ENCODE measurements at regions not wholly inside any gene's neighbourhood (a gene's known extent, or its start where the extent isn't known, plus 50 kb on each side); places are given as distances from the start of the nearest gene placed in this dataset.

DNA sequence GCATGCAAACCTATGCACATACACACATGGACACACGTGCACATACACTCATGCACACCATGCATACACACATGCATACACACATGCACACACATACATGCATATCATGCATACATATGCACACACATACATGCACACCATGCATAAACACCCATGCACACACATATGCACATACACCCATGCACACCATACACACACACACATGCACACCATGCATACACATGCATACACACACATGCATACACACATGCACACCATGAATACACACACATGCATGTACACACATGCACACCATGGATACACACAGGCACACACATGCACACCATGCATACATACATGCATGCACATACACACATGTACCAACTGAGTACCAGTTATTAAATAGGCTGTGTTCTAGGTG is 543.3 kb upstream of the EEF2KMT start:
- ChIA-PET POLR2A (no interaction called here), CTCF (no interaction called here)
- H3K4me3 ChIP-seq (ENCODE audit: low read depth, low read length): no peak overlapping the region
- TF ChIP-seq HOXC10 (CRISPR knock-in tag; IDR thresholded peaks at IDR 0.05) (no peak), ZXDB (tag by site-specific recombination; IDR thresholded peaks at IDR 0.05) (no peak)
- TF ChIP-seq, protein P1, sequence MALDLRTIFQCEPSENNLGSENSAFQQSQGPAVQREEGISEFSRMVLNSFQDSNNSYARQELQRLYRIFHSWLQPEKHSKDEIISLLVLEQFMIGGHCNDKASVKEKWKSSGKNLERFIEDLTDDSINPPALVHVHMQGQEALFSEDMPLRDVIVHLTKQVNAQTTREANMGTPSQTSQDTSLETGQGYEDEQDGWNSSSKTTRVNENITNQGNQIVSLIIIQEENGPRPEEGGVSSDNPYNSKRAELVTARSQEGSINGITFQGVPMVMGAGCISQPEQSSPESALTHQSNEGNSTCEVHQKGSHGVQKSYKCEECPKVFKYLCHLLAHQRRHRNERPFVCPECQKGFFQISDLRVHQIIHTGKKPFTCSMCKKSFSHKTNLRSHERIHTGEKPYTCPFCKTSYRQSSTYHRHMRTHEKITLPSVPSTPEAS (tag by site-specific recombination; IDR thresholded peaks at IDR 0.05): peak; percentile 68
- no peaks in the 10 kb centered on the region for H3K4me1 ChIP-seq (ENCODE audit: control insufficient read depth, insufficient read depth, low read length)
- H3K36me3 ChIP-seq (ENCODE audit: control insufficient read depth in 2 of 2, insufficient read depth in 1 of 2, low read length in 2 of 2): no peaks in the 10 kb centered on the region
- no peaks in the 10 kb centered on the region for H3K9me3 ChIP-seq (ENCODE audit: control insufficient read depth, insufficient read depth, low read depth, low read length)
- no peak overlapping the region for H3K27ac ChIP-seq (ENCODE audit: extremely low read depth, low read depth, low read length)

DNA sequence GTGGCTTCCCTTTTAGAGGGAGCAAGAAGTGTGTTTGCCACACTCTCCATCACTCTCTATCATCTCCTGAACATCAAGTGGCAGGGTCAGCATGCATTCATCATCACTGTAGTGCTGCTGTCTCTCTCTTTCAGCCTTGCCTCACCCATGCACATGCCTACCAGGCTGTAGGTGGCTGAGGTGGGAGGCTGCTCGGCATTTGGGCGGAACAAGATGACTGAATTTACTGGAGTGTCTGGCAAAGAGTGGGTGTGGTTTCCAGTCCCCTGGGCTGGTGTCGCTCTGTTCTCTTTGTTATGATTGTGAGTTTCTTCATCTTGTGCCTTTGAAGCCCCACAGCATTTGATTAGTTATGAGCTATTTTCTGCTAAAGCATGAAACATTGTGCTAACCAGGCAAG is 541.9 kb upstream of the EEF2KMT start:
- H3K4me1 ChIP-seq (ENCODE audit: control insufficient read depth, insufficient read depth, low read length): no peaks in the 10 kb centered on the region
- no peaks in the 10 kb centered on the region for H3K36me3 ChIP-seq (ENCODE audit: control insufficient read depth in 2 of 2, insufficient read depth in 1 of 2, low read length in 2 of 2)
- POLR2A ChIA-PET: no interaction called here
- H3K27ac ChIP-seq (ENCODE audit: extremely low read depth, low read depth, low read length): no peak overlapping the region
- no peaks in the 10 kb centered on the region for H3K9me3 ChIP-seq (ENCODE audit: control insufficient read depth, insufficient read depth, low read depth, low read length)
- CTCF ChIA-PET: no interaction called here
- no peak overlapping the region for H3K4me3 ChIP-seq (ENCODE audit: low read depth, low read length)
- TF ChIP-seq, protein P2, sequence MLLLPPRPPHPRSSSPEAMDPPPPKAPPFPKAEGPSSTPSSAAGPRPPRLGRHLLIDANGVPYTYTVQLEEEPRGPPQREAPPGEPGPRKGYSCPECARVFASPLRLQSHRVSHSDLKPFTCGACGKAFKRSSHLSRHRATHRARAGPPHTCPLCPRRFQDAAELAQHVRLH (tag by site-specific recombination; IDR thresholded peaks at IDR 0.05): no peak
- TF ChIP-seq, protein P3, sequence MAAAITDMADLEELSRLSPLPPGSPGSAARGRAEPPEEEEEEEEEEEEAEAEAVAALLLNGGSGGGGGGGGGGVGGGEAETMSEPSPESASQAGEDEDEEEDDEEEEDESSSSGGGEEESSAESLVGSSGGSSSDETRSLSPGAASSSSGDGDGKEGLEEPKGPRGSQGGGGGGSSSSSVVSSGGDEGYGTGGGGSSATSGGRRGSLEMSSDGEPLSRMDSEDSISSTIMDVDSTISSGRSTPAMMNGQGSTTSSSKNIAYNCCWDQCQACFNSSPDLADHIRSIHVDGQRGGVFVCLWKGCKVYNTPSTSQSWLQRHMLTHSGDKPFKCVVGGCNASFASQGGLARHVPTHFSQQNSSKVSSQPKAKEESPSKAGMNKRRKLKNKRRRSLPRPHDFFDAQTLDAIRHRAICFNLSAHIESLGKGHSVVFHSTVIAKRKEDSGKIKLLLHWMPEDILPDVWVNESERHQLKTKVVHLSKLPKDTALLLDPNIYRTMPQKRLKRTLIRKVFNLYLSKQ (tag by site-specific recombination; IDR thresholded peaks at IDR 0.05; ENCODE audit: borderline replicate concordance): no peak
- TF ChIP-seq ZNF404 (tag by site-specific recombination; IDR thresholded peaks at IDR 0.05): no peak
- TF ChIP-seq ZNF350 (tag by site-specific recombination; IDR thresholded peaks at IDR 0.05): no peak
- TF ChIP-seq, protein P4, sequence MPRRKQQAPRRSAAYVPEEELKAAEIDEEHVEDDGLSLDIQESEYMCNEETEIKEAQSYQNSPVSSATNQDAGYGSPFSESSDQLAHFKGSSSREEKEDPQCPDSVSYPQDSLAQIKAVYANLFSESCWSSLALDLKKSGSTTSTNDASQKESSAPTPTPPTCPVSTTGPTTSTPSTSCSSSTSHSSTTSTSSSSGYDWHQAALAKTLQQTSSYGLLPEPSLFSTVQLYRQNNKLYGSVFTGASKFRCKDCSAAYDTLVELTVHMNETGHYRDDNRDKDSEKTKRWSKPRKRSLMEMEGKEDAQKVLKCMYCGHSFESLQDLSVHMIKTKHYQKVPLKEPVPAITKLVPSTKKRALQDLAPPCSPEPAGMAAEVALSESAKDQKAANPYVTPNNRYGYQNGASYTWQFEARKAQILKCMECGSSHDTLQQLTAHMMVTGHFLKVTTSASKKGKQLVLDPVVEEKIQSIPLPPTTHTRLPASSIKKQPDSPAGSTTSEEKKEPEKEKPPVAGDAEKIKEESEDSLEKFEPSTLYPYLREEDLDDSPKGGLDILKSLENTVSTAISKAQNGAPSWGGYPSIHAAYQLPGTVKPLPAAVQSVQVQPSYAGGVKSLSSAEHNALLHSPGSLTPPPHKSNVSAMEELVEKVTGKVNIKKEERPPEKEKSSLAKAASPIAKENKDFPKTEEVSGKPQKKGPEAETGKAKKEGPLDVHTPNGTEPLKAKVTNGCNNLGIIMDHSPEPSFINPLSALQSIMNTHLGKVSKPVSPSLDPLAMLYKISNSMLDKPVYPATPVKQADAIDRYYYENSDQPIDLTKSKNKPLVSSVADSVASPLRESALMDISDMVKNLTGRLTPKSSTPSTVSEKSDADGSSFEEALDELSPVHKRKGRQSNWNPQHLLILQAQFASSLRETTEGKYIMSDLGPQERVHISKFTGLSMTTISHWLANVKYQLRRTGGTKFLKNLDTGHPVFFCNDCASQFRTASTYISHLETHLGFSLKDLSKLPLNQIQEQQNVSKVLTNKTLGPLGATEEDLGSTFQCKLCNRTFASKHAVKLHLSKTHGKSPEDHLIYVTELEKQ (tag by site-specific recombination; IDR thresholded peaks at IDR 0.05; ENCODE audit: borderline replicate concordance): no peak
- no peak for TF ChIP-seq KLF7 (tag by site-specific recombination; IDR thresholded peaks at IDR 0.05; ENCODE audit: borderline replicate concordance)
- no peak for TF ChIP-seq ZNF623 (tag by site-specific recombination; IDR thresholded peaks at IDR 0.05)
- TF ChIP-seq MEIS1 (CRISPR knock-in tag; IDR thresholded peaks at IDR 0.05; ENCODE audit: borderline replicate concordance): no peak
- TF ChIP-seq, protein P5, sequence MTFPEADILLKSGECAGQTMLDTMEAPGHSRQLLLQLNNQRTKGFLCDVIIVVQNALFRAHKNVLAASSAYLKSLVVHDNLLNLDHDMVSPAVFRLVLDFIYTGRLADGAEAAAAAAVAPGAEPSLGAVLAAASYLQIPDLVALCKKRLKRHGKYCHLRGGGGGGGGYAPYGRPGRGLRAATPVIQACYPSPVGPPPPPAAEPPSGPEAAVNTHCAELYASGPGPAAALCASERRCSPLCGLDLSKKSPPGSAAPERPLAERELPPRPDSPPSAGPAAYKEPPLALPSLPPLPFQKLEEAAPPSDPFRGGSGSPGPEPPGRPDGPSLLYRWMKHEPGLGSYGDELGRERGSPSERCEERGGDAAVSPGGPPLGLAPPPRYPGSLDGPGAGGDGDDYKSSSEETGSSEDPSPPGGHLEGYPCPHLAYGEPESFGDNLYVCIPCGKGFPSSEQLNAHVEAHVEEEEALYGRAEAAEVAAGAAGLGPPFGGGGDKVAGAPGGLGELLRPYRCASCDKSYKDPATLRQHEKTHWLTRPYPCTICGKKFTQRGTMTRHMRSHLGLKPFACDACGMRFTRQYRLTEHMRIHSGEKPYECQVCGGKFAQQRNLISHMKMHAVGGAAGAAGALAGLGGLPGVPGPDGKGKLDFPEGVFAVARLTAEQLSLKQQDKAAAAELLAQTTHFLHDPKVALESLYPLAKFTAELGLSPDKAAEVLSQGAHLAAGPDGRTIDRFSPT (tag by site-specific recombination; IDR thresholded peaks at IDR 0.05): no peak
- no peak for TF ChIP-seq ZNF311 (tag by site-specific recombination; IDR thresholded peaks at IDR 0.05; ENCODE audit: borderline replicate concordance)
- TF ChIP-seq, protein P6, sequence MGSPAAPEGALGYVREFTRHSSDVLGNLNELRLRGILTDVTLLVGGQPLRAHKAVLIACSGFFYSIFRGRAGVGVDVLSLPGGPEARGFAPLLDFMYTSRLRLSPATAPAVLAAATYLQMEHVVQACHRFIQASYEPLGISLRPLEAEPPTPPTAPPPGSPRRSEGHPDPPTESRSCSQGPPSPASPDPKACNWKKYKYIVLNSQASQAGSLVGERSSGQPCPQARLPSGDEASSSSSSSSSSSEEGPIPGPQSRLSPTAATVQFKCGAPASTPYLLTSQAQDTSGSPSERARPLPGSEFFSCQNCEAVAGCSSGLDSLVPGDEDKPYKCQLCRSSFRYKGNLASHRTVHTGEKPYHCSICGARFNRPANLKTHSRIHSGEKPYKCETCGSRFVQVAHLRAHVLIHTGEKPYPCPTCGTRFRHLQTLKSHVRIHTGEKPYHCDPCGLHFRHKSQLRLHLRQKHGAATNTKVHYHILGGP (tag by site-specific recombination; IDR thresholded peaks at IDR 0.05): no peak
- no peak for TF ChIP-seq GLI4 (tag by site-specific recombination; IDR thresholded peaks at IDR 0.05)
- TF ChIP-seq, protein P7, sequence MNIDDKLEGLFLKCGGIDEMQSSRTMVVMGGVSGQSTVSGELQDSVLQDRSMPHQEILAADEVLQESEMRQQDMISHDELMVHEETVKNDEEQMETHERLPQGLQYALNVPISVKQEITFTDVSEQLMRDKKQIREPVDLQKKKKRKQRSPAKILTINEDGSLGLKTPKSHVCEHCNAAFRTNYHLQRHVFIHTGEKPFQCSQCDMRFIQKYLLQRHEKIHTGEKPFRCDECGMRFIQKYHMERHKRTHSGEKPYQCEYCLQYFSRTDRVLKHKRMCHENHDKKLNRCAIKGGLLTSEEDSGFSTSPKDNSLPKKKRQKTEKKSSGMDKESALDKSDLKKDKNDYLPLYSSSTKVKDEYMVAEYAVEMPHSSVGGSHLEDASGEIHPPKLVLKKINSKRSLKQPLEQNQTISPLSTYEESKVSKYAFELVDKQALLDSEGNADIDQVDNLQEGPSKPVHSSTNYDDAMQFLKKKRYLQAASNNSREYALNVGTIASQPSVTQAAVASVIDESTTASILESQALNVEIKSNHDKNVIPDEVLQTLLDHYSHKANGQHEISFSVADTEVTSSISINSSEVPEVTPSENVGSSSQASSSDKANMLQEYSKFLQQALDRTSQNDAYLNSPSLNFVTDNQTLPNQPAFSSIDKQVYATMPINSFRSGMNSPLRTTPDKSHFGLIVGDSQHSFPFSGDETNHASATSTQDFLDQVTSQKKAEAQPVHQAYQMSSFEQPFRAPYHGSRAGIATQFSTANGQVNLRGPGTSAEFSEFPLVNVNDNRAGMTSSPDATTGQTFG (tag by site-specific recombination; IDR thresholded peaks at IDR 0.05; ENCODE audit: borderline replicate concordance): no peak
- TF ChIP-seq ZFP69B (tag by site-specific recombination; IDR thresholded peaks at IDR 0.05): no peak
- TF ChIP-seq ZNF558 (tag by site-specific recombination; IDR thresholded peaks at IDR 0.05): no peak

Measured in HEK293 (cell line).